B cell (primary cell): ENCODE measurements at regions not wholly inside any gene's neighbourhood (a gene's known extent, or its start where the extent isn't known, plus 50 kb on each side); places are given as distances from the start of the nearest gene placed in this dataset.

Source experiments
- ATAC-seq: fragments of 200-7000 bp; cut with Tn5 transposase; one replicate; pipeline ENCODE4 v1.10.0; 2021; ENCODE audit warnings: low read depth, mild to moderate bottlenecking, moderate number of reproducible peaks, moderate library complexity
- CTCF ChIA-PET: fragments of 350-600 bp; sonication (Branson Sonifier 250); formaldehyde crosslinking; loops from one replicate; lab custom pipeline; 2021; ENCODE audit warnings: antibody characterized with exemption, inconsistent platforms; lab: Charles Lee
- POLR2A ChIA-PET: fragments of 350-600 bp; sonication (Branson Sonifier 250); formaldehyde crosslinking; loops from one replicate; lab custom pipeline; 2021; ENCODE audit warnings: antibody characterized with exemption; lab: Charles Lee
- DNase-seq: peaks from one replicate; pipeline ENCODE4 v3.0.0; 2013
- H2AFZ ChIP-seq: 2 replicates; pipeline ENCODE4 v1.6.1; 2012; ENCODE audit warnings: mild to moderate bottlenecking, low read depth, low read length; ENCODE audit not compliant: insufficient read depth, poor library complexity, severe bottlenecking
- H3K27ac ChIP-seq, 2 donors: 1 replicate in 1 of 2; 2 replicates in 1 of 2; pipeline ENCODE4 v1.5.1; 2012 to 2013; ENCODE audit warnings: low read length in 2 of 2, mild to moderate bottlenecking in 2 of 2, moderate library complexity in 1 of 2
- H3K27me3 ChIP-seq, 4 experiments: fragments of 200-600 bp in 1 of 4; sonication (generic) in 1 of 4; replicated peaks in 1 of 4; 1 replicate in 2 of 4; 2 replicates in 2 of 4; pipeline versions ENCODE4 v1.6.1 to v1.7.0; 2013 to 2016; ENCODE audit warnings: low read length in 3 of 4, mild to moderate bottlenecking in 2 of 4, mixed read lengths in 1 of 4, moderate library complexity in 1 of 4; ENCODE audit not compliant: insufficient read depth in 4 of 4, control insufficient read depth in 3 of 4; ENCODE audit errors: control extremely low read depth in 1 of 4
- H3K36me3 ChIP-seq, 2 experiments: replicated peaks in 1 of 2; 1 replicate in 1 of 2; 2 replicates in 1 of 2; pipeline versions ENCODE4 v1.6.1 to v1.7.1; 2013; ENCODE audit warnings: low read length in 1 of 2; ENCODE audit not compliant: insufficient read depth in 2 of 2, control insufficient read depth in 1 of 2; ENCODE audit errors: control extremely low read depth in 1 of 2, extremely low read depth in 1 of 2
- H3K4me1 ChIP-seq, 2 donors: fragments of 200-600 bp in 1 of 2; sonication (generic) in 1 of 2; 1 replicate in 1 of 2; 2 replicates in 1 of 2; pipeline versions ENCODE4 v1.5.1 to v1.6.1; 2013 to 2017; ENCODE audit warnings: low read length in 2 of 2; ENCODE audit not compliant: control insufficient read depth in 2 of 2, insufficient read depth in 2 of 2
- H3K4me2 ChIP-seq: replicated peaks from 2 replicates; pipeline ENCODE3; 2012; ENCODE audit warnings: mild to moderate bottlenecking, low read depth, low read length; ENCODE audit not compliant: poor library complexity, severe bottlenecking
- H3K4me3 ChIP-seq, 5 experiments: fragments of 200-600 bp in 1 of 5; sonication (generic) in 1 of 5; 1 replicate in 3 of 5; 2 replicates in 2 of 5; pipeline versions ENCODE4 v1.5.1 to v1.7.0; 2011 to 2016; ENCODE audit warnings: low read length in 4 of 5, mild to moderate bottlenecking in 4 of 5, low read depth in 2 of 5, control low read depth in 1 of 5, moderate library complexity in 1 of 5; ENCODE audit not compliant: insufficient read depth in 1 of 5; ENCODE audit errors: control extremely low read depth in 1 of 5, extremely low read depth in 1 of 5
- H3K79me2 ChIP-seq: fragments of 200-600 bp; sonication (generic); one replicate; pipeline ENCODE4 v1.6.0; 2016; ENCODE audit warnings: low read length; ENCODE audit not compliant: control insufficient read depth, insufficient read depth
- H3K9ac ChIP-seq: fragments of 200-600 bp; sonication (generic); 2 replicates; pipeline ENCODE4 v1.6.1; 2017; ENCODE audit warnings: mild to moderate bottlenecking, low read length, moderate library complexity
- H3K9me3 ChIP-seq, 3 donors: one replicate each; pipeline versions ENCODE4 v1.6.1 to v1.7.1; 2013; ENCODE audit warnings: low read length in 2 of 3; ENCODE audit not compliant: control insufficient read depth in 2 of 3, insufficient read depth in 1 of 3; ENCODE audit errors: control extremely low read depth in 1 of 3
- H4K20me1 ChIP-seq: 2 replicates; pipeline ENCODE4 v1.6.0; 2012; ENCODE audit warnings: mild to moderate bottlenecking, low read length; ENCODE audit not compliant: insufficient read depth, control insufficient read depth, poor library complexity, severe bottlenecking
- H3K27ac Mint-ChIP-seq: one replicate; pipeline ENCODE4 v1.8.0; 2021; ENCODE audit warnings: mixed read lengths
- H3K27me3 Mint-ChIP-seq: one replicate; pipeline ENCODE4 v1.8.0; 2021; ENCODE audit warnings: mixed read lengths
- H3K4me1 Mint-ChIP-seq: one replicate; pipeline ENCODE4 v1.8.0; 2021; ENCODE audit warnings: mixed read lengths
- H3K4me3 Mint-ChIP-seq: one replicate; pipeline ENCODE4 v1.8.0; 2021; ENCODE audit warnings: mixed read lengths
- H3K9me3 Mint-ChIP-seq: one replicate; pipeline ENCODE4 v1.8.0; 2022; ENCODE audit warnings: mixed read lengths; ENCODE audit not compliant: insufficient read depth
- EZH2 ChIP-seq: IDR thresholded peaks from 2 replicates; pipeline ENCODE4 v1.6.1; 2012; ENCODE audit warnings: borderline replicate concordance, low read depth, mild to moderate bottlenecking, moderate library complexity, low read length; ENCODE audit not compliant: insufficient read depth, poor library complexity, severe bottlenecking
- WGBS: methylation state at CpG from one replicate; pipeline ENCODE4 v1.1.5; 2013; ENCODE audit warnings: missing lambda C conversion rate; ENCODE audit not compliant: insufficient coverage; 5-methylcytosine and 5-hydroxymethylcytosine counted together
- intact Hi-C: fragments of 100-400 bp; cut with micrococcal nuclease; formaldehyde crosslinking; loops from one replicate; pipeline ENCODE4 v1.10.0; 2022
- TF ChIP-seq, protein P1 (sequence below): fragments of 200-600 bp; IDR thresholded peaks from one replicate; pipeline ENCODE4 v1.8.0; 2022; ENCODE audit warnings: antibody characterized with exemption, mild to moderate bottlenecking

DNA sequence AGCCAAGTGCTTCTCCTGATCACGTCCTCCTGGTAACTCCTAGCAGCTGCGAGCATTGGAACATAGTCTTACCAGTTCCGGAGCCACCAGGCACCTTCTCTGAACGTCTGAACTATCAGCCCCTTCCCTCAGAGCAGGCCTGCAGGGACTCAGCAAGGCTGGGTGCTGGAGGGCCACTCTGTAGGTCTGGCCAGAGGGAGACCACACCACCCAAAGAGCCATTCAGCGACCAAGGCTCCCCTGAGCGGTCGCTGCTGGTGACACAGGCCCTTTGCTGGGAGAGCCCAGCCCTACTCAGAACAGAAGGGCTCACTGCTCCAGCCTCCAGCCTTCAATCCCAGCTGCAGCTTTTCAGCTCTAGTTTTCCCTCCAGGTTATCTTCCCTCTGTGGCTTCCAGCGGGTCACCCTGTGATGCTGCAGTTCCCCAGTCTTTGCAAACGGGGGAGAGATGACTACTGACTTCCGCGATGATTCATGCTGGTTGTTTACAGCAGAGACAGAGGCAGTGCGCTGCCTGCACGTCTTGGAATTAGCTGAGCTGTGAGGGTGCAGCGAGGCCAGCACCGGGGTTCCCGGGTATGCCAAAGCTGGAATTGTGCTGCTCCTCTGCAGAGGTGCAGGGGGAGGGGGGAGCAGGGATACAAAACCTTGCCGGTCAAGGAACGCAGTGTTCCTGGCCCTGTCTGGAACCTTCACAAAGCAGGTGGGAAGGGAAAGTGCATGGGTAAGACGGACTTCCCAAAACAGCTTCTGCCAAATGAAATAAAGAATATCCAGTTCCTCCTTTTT lies 161.4 kb downstream of the LY86 start:
- no peaks in the 10 kb centered on the region for H3K9me3 ChIP-seq
- H3K4me3 ChIP-seq = no peak overlapping the region
- no peak overlapping the region for H3K27ac ChIP-seq
- ATAC-seq (no peak), DNase-seq (no peak)
- ChIA-PET POLR2A (no interaction called here), CTCF (interaction anchor here (0.8 to 1.4 kb wide), 3 partner anchors 9 to 501 kb away, joined by 3 to 8 read pairs (median 4); no protein-coding TSS in a partner anchor)
- no peaks in the 10 kb centered on the region for H3K4me1 ChIP-seq
- no peak overlapping the region for H2AFZ ChIP-seq
- no peak overlapping the region for H3K4me2 ChIP-seq
- H3K9ac ChIP-seq = no peak overlapping the region
- no peaks in the 10 kb centered on the region for H3K79me2 ChIP-seq
- H3K36me3 ChIP-seq = no peaks in the 10 kb centered on the region
- Mint-ChIP-seq H3K4me1 (no peaks in the 10 kb centered on the region), H3K27me3 (peaks cover 17% of the 10 kb centered on the region), H3K27ac (no peak overlapping the region), H3K9me3 (no peaks in the 10 kb centered on the region), H3K4me3 (no peak overlapping the region)
- peaks cover 0 to 4% (median 0%) of the 10 kb centered on the region in 4 experiments for H3K27me3 ChIP-seq
- WGBS = 76% methylated on average over 16 of the region's 19 CpGs
- intact Hi-C loops = no loop called here
- no peaks in the 10 kb centered on the region for H4K20me1 ChIP-seq
- TF ChIP-seq, protein P1, sequence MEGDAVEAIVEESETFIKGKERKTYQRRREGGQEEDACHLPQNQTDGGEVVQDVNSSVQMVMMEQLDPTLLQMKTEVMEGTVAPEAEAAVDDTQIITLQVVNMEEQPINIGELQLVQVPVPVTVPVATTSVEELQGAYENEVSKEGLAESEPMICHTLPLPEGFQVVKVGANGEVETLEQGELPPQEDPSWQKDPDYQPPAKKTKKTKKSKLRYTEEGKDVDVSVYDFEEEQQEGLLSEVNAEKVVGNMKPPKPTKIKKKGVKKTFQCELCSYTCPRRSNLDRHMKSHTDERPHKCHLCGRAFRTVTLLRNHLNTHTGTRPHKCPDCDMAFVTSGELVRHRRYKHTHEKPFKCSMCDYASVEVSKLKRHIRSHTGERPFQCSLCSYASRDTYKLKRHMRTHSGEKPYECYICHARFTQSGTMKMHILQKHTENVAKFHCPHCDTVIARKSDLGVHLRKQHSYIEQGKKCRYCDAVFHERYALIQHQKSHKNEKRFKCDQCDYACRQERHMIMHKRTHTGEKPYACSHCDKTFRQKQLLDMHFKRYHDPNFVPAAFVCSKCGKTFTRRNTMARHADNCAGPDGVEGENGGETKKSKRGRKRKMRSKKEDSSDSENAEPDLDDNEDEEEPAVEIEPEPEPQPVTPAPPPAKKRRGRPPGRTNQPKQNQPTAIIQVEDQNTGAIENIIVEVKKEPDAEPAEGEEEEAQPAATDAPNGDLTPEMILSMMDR = no peak
- TF ChIP-seq EZH2 = no peak

DNA sequence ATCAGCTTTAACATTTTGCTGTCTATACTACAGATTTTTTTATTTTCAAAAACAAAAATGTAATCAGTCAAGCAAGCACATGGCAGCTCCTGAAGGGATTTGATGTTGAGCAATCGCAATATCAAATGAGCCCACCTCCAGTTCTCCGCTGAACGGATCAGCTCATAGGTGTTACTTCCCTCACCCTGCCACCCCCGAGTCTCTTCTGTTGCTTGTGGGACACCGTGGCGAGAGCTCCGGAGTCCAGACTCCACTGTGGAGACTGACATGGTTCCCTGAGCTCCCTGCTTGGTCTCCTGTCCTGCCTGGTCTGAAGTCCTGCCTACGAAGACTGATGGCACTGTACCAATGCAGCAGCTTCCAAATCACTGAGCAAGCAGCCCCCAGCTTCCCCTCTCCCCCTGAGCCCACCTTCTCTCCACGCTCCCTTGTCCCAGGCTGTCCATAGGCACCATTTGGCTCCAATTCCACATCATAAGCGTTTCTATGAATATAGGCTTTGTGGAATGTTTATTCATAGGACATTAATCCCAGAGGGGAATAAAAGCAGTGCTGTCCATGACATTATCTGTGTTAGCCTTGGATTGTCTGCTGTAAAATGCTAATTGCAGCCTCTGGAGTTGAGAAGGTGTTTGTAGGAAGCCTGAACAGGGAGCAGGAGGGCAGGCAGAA lies 162.2 kb downstream of the LY86 start:
- Histone ChIP-seq H4K20me1 (no peaks in the 10 kb centered on the region), H3K4me1 (no peaks in the 10 kb centered on the region), H3K4me3 (no peak overlapping the region), H3K36me3 (no peaks in the 10 kb centered on the region), H3K9ac (no peak overlapping the region), H3K27me3 (peaks cover 0 to 4% (median 0%) of the 10 kb centered on the region in 4 experiments), H3K9me3 (no peaks in the 10 kb centered on the region), H3K4me2 (no peak overlapping the region), H3K79me2 (no peaks in the 10 kb centered on the region), H3K27ac (no peak overlapping the region), H2AFZ (no peak overlapping the region)
- TF ChIP-seq, protein P1 = no peak
- no peak for TF ChIP-seq EZH2
- WGBS = 95% methylated on average over 8 of the region's 10 CpGs
- ChIA-PET POLR2A (no interaction called here), CTCF (interaction anchor here (0.8 to 1.4 kb wide), 3 partner anchors 8 to 501 kb away, joined by 3 to 8 read pairs (median 4); no protein-coding TSS in a partner anchor)
- intact Hi-C loops = no loop called here
- Mint-ChIP-seq H3K27me3 (peaks cover 23% of the 10 kb centered on the region), H3K4me3 (no peak overlapping the region), H3K4me1 (no peaks in the 10 kb centered on the region), H3K9me3 (no peaks in the 10 kb centered on the region), H3K27ac (no peak overlapping the region)
- DNase-seq (no peak), ATAC-seq (no peak)
